Keratinocyte (primary cell): ENCODE measurements at regions not wholly inside any gene's neighbourhood (a gene's known extent, or its start where the extent isn't known, plus 50 kb on each side); places are given as distances from the start of the nearest gene placed in this dataset.

Experiments
- DNase-seq: peaks from one replicate; pipeline ENCODE4 v3.0.0-alpha.2; 2011; ENCODE audit warnings: low read depth, missing footprints, low spot score
- FAIRE-seq: peaks from 2 replicates; lab custom pipeline; 2011; peaks lifted over from hg19 to GRCh38; lab: Jason Lieb, UNC
- H2AFZ ChIP-seq: 2 replicates; pipeline ENCODE4 v1.6.0; 2012; ENCODE audit warnings: low read length, control low read depth, inconsistent platforms; ENCODE audit not compliant: control insufficient read depth
- H3K27ac ChIP-seq: 2 replicates; pipeline ENCODE4 v1.5.1; 2011; ENCODE audit warnings: low read length; ENCODE audit not compliant: control insufficient read depth, insufficient read depth
- H3K27me3 ChIP-seq: 3 replicates; pipeline ENCODE4 v1.6.0; 2011; ENCODE audit warnings: low read length; ENCODE audit not compliant: control insufficient read depth, insufficient read depth; ENCODE audit errors: extremely low read depth
- H3K36me3 ChIP-seq, 2 experiments: 2 replicates in 1 of 2; 3 replicates in 1 of 2; pipeline ENCODE4 v1.5.1; 2011; ENCODE audit warnings: low read length in 2 of 2, mild to moderate bottlenecking in 1 of 2; ENCODE audit not compliant: control insufficient read depth in 2 of 2, insufficient read depth in 2 of 2; ENCODE audit errors: extremely low read depth in 1 of 2
- H3K4me1 ChIP-seq: 3 replicates; pipeline ENCODE4 v1.5.1; 2011; ENCODE audit warnings: low read length; ENCODE audit not compliant: control insufficient read depth, insufficient read depth; ENCODE audit errors: extremely low read depth
- H3K4me2 ChIP-seq: 3 replicates; pipeline ENCODE4 v1.6.0; 2011; ENCODE audit warnings: low read depth, low read length; ENCODE audit not compliant: control insufficient read depth, insufficient read depth; ENCODE audit errors: extremely low read depth
- H3K4me3 ChIP-seq, 3 experiments: fragments of 200-600 bp in 1 of 3; sonication (generic) in 1 of 3; 2 replicates in 2 of 3; 3 replicates in 1 of 3; pipeline ENCODE4 v1.5.1; 2011 to 2016; ENCODE audit warnings: low read length in 3 of 3, mild to moderate bottlenecking in 3 of 3, control low read depth in 2 of 3, inconsistent platforms in 1 of 3, low read depth in 1 of 3, mixed read lengths in 1 of 3, mixed run types in 1 of 3, moderate library complexity in 1 of 3; ENCODE audit not compliant: control insufficient read depth in 2 of 3, insufficient read depth in 2 of 3; ENCODE audit errors: extremely low read depth in 1 of 3
- H3K79me2 ChIP-seq: 2 replicates; pipeline ENCODE4 v1.6.0; 2012; ENCODE audit warnings: low read length; ENCODE audit not compliant: control insufficient read depth, insufficient read depth
- H3K9ac ChIP-seq: 3 replicates; pipeline ENCODE4 v1.6.0; 2011; ENCODE audit warnings: low read length; ENCODE audit not compliant: control insufficient read depth, insufficient read depth; ENCODE audit errors: extremely low read depth
- H3K9me1 ChIP-seq: 3 replicates; pipeline ENCODE4 v1.6.0; 2011; ENCODE audit warnings: low read length; ENCODE audit not compliant: control insufficient read depth, insufficient read depth; ENCODE audit errors: extremely low read depth
- H3K9me3 ChIP-seq: 2 replicates; pipeline ENCODE4 v1.5.1; 2012; ENCODE audit warnings: low read depth, low read length; ENCODE audit not compliant: control insufficient read depth
- H4K20me1 ChIP-seq: 3 replicates; pipeline ENCODE4 v1.6.0; 2011; ENCODE audit warnings: low read length; ENCODE audit not compliant: control insufficient read depth, insufficient read depth; ENCODE audit errors: extremely low read depth
- EZH2 ChIP-seq: IDR thresholded peaks from one replicate; pipeline ENCODE4 v1.6.1; 2012; ENCODE audit warnings: inconsistent platforms, mild to moderate bottlenecking, low read length, moderate library complexity
- dilution Hi-C: fragments of 300-500 bp; cut with MboI; formaldehyde crosslinking; loops from one replicate; pipeline ENCODE4 v1.7.0; 2020; ENCODE audit warnings: low sequenced_read_pairs; ENCODE audit not compliant: extremely low pct_ligation_motif_present
- TF ChIP-seq, protein P1 (sequence below), 3 experiments: IDR thresholded peaks in 1 of 3; conservative IDR thresholded peaks in 1 of 3; optimal IDR thresholded peaks in 1 of 3; 2 replicates in 2 of 3; 3 replicates in 1 of 3; pipeline versions ENCODE3 to v1.5.1; 2011; ENCODE audit warnings: low read length in 3 of 3, mild to moderate bottlenecking in 3 of 3, moderate library complexity in 2 of 3, control low read depth in 1 of 3, inconsistent platforms in 1 of 3; ENCODE audit not compliant: insufficient read depth in 2 of 3; ENCODE audit errors: extremely low read depth in 1 of 3

- Histone ChIP-seq H3K9me3 (no peaks in the 10 kb centered on the region), H3K79me2 (no peaks in the 10 kb centered on the region), H3K36me3 (no peaks in the 10 kb centered on the region), H3K9me1 (no peaks in the 10 kb centered on the region), H4K20me1 (no peaks in the 10 kb centered on the region), H3K4me2 (no peak overlapping the region), H3K27me3 (no peaks in the 10 kb centered on the region), H3K27ac (no peak overlapping the region), H2AFZ (no peak overlapping the region), H3K4me3 (no peak overlapping the region), H3K9ac (no peak overlapping the region), H3K4me1 (no peaks in the 10 kb centered on the region)
- FAIRE-seq (no peak), DNase-seq (no peak)
- TF ChIP-seq, protein P1, sequence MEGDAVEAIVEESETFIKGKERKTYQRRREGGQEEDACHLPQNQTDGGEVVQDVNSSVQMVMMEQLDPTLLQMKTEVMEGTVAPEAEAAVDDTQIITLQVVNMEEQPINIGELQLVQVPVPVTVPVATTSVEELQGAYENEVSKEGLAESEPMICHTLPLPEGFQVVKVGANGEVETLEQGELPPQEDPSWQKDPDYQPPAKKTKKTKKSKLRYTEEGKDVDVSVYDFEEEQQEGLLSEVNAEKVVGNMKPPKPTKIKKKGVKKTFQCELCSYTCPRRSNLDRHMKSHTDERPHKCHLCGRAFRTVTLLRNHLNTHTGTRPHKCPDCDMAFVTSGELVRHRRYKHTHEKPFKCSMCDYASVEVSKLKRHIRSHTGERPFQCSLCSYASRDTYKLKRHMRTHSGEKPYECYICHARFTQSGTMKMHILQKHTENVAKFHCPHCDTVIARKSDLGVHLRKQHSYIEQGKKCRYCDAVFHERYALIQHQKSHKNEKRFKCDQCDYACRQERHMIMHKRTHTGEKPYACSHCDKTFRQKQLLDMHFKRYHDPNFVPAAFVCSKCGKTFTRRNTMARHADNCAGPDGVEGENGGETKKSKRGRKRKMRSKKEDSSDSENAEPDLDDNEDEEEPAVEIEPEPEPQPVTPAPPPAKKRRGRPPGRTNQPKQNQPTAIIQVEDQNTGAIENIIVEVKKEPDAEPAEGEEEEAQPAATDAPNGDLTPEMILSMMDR (optimal IDR thresholded peaks at IDR 0.05 in 1 of 3, IDR thresholded peaks at IDR 0.05 in 1 of 3, conservative IDR thresholded peaks at IDR 0.05 in 1 of 3; ENCODE audit: extremely low read depth in 1 of 3, insufficient read depth in 2 of 3, low read length in 3 of 3) = no peak
- TF ChIP-seq EZH2 = no peak
- dilution Hi-C loops = no loop called here
These were observed 606.0 kb downstream of the DHX35 start for GRCh38 chr20:39568109-39568508.

- H3K9me1 ChIP-seq = no peaks in the 10 kb centered on the region
- H3K27ac ChIP-seq = no peak overlapping the region
- no peaks in the 10 kb centered on the region for H3K36me3 ChIP-seq
- H2AFZ ChIP-seq = no peak overlapping the region
- H3K4me1 ChIP-seq = no peaks in the 10 kb centered on the region
- DNase-seq = no peak
- H3K9ac ChIP-seq = no peak overlapping the region
- TF ChIP-seq EZH2 = no peak
- TF ChIP-seq, protein P1 (optimal IDR thresholded peaks at IDR 0.05 in 1 of 3, IDR thresholded peaks at IDR 0.05 in 1 of 3, conservative IDR thresholded peaks at IDR 0.05 in 1 of 3; ENCODE audit: extremely low read depth in 1 of 3, insufficient read depth in 2 of 3, low read length in 3 of 3) = no peak
- H4K20me1 ChIP-seq = no peaks in the 10 kb centered on the region
- dilution Hi-C loops = no loop called here
- FAIRE-seq = no peak
- H3K4me3 ChIP-seq = no peak overlapping the region
- H3K9me3 ChIP-seq = no peaks in the 10 kb centered on the region
- H3K79me2 ChIP-seq = no peaks in the 10 kb centered on the region
- no peak overlapping the region for H3K4me2 ChIP-seq
- H3K27me3 ChIP-seq = no peaks in the 10 kb centered on the region
These were observed 601.2 kb downstream of the DHX35 start for GRCh38 chr20:39563349-39563748.
